GM10266 (cell line): ENCODE measurements at regions not wholly inside any gene's neighbourhood (a gene's known extent, or its start where the extent isn't known, plus 50 kb on each side); places are given as distances from the start of the nearest gene placed in this dataset.
"Not testable (repeated sequence)": the region's sequence is repeated elsewhere in the genome, so short reads cannot be mapped to it uniquely, and the experiment has no call there.

Experiments
- DNase-seq: peaks from one replicate; pipeline ENCODE4 v3.0.0; 2012; ENCODE audit errors: extremely low spot score
- TF ChIP-seq, protein P1 (sequence below): IDR thresholded peaks from 2 replicates; pipeline ENCODE4 v1.5.1; 2012; ENCODE audit warnings: mild to moderate bottlenecking, low read depth; ENCODE audit not compliant: control insufficient read depth, insufficient read depth; ENCODE audit errors: missing control alignments

DNA sequence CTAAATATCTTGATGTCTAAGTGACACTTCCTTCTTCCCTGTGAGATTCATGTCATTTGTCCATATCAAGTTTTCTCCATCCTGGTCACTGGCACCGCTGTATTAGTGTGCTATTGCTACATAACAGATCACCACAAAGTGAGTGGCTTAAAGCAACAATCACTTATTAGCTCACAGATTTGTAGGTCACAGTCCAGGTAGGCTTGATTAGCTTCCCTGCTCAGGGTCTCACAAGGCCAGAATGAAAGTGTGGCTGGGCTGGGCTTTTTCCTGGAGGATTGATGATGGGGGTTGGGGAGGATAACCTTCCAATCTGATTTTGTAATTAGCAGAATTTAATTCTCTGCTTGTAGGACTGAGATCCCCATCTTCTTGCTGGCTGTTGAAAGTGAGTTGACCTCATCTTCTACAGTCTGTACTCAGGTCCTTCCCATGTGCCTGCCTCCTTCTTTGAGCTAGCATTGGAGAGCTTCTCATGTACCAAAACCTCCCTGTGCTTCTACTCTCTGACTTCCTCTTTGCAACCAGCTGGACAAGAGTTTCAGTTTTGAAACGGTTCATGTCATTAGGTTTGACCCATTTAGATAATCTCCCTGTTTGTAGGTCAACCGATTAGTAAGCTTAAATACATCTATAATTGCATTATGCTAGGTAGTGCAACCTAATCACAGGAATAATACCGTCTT lies 152.4 kb upstream of the MAN1A1 start:
- TF ChIP-seq, protein P1, sequence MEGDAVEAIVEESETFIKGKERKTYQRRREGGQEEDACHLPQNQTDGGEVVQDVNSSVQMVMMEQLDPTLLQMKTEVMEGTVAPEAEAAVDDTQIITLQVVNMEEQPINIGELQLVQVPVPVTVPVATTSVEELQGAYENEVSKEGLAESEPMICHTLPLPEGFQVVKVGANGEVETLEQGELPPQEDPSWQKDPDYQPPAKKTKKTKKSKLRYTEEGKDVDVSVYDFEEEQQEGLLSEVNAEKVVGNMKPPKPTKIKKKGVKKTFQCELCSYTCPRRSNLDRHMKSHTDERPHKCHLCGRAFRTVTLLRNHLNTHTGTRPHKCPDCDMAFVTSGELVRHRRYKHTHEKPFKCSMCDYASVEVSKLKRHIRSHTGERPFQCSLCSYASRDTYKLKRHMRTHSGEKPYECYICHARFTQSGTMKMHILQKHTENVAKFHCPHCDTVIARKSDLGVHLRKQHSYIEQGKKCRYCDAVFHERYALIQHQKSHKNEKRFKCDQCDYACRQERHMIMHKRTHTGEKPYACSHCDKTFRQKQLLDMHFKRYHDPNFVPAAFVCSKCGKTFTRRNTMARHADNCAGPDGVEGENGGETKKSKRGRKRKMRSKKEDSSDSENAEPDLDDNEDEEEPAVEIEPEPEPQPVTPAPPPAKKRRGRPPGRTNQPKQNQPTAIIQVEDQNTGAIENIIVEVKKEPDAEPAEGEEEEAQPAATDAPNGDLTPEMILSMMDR = no peak
- DNase-seq = no peak

DNA sequence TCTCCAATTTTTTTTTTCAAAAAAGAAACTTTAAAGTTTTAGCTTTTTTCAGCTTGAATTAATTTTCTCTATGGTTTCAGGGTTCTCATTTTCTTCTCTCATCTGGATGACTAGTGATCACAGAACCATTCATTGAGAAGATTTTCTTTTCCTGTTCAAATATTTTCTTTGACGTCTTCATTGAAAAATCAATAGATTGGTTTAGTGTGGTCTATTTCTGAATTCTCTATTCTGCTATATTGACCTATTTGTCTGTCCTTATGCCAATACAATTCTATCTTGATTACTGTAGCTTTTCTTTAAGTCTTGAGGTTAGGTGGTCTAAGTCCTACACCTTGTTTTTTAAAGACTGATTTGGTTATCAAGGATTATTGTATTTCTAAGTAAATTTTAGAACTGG lies 150.2 kb upstream of the MAN1A1 start:
- DNase-seq = no peak
- TF ChIP-seq, protein P1 = no peak

DNA sequence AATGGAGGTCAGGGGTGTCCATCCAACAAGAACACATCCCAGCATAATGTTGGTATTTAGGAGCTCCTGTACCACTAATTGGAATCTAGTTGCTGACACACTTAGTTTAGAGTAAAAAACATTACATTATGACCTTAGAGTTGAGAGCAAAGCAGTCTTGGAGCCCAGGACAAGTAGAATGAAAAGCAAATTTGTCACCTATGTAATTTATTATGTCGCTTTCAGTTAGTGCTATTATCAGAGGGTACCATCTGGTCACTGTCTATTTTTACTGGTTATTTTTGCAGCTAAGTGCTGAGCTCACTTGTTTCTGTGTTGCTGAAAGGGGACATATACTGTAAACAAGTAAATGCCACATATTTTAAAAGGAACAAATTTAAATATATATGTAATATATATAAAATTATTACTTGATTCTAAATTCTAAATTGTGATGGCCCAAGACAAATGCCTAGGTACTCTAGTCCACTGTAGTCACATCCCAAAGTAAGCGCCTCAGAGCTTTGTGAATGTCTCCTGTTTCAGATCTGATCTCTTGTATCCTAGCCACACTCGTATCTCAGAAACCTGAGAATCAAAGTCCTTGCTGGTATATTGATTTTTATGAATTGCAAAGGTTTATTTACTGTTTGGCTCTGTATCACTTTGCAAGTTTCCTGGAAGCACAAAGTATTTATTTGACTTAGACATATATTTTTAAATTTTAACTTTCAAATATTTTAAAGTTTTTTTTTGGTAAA lies 148.6 kb upstream of the MAN1A1 start:
- TF ChIP-seq, protein P1 = no peak
- DNase-seq = no peak

DNA sequence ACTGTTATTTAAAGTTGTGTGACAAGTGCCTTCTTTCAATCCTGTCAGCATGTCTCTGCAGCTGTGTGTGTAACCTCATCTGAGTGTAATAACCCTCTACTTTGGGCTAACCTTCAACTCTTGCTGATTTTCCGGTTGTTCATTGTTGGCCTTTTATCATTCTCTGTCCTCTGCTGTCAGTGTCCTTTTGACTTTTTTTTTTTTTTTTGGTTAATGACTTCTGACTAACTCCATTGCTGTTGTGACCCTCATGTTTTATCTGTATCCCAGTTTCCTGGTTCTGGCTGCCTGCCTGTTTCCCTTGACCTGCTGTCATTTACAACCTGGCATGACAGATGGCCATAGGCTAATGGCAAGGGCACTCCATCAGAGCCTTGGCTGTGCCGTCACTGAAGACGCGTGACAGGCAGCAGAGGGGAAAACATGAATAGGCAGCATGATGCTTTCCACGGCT lies 145.7 kb upstream of the MAN1A1 start:
- TF ChIP-seq, protein P1 = no peak
- DNase-seq = no peak

DNA sequence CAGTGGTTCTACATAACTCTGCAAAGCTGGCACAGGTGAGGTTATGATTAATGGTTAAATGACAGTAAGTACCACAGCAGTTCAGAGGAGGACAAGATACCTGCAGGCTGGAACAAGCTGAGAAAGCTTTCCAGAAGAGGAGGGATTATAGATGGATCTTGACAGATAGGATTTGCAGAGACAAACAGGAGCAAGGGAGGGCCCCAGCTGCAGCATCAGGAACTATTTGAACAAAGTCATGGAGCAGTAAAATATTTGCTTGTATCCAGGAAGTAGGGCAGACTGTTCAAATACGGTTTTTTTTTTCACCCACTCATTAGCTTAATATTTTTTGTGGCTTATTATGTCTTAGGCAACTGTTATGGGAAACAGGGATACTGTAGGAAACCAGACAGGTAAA lies 144.4 kb upstream of the MAN1A1 start:
- TF ChIP-seq, protein P1 = no peak
- DNase-seq = no peak

DNA sequence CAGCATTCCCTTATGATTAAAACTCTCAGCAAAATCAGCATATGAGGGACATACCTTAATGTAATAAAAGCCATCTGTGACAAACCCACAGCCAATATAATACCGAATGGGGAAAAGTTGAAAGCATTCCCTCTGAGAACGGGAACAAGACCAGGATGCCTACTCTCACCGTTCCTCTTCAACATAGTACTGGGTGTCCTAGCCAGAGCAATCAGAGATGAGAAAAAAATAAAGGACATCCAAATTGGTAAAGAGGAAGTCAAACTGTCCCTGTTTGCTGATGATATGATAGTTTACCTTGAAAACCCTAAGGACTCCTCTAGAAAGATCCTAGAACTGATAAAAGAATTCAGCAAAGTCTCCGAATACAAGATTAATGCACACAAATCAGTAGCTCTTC lies 141.6 kb upstream of the MAN1A1 start:
- DNase-seq = not testable (repeated sequence)

DNA sequence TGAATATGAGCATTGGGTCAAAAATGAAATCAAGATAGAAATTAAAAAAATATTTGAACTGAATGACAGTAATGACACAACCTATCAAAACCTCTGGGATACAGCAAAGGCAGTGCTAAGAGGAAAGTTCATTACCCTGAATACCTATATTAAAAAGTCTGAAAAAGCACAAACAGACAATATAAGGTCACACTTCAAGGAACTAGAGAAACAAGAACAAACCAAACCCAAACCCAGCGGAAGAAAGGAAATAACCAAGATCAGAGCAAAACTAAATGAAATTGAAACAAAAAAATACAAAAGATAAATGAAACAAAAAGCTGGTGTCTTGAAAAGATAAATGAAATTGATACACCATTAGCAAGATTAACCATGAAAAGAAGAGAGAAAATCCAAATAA lies 140.5 kb upstream of the MAN1A1 start:
- DNase-seq = not testable (repeated sequence)

DNA sequence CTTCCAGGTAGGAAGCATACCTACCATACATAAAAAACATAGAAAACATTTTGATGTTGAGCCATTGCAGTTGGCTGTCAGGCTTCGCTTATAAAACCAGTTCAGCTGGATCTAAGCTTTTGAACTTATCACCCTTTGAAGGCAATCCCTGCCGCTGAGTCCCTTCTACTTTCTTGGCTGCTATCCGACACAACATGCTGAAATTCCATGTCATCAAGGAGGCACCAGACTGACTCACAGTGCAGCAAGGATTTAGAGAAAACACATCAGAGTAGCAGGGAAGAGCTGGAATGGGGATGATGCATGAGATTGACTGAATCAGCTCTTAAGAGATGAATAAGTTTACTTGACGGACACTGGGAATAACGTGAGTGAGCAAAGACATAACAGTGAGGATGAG lies 135.0 kb upstream of the MAN1A1 start:
- TF ChIP-seq, protein P1 = no peak
- no peak for DNase-seq
